HepG2 (cell line): ENCODE measurements at regions not wholly inside any gene's neighbourhood (a gene's known extent, or its start where the extent isn't known, plus 50 kb on each side); places are given as distances from the start of the nearest gene placed in this dataset.

Experiments
- ATAC-seq: fragments of 200-7000 bp; cut with Tn5 transposase; 3 replicates; pipeline ENCODE4 v1.9.1; 2020; ENCODE audit warnings: mild to moderate bottlenecking, moderate library complexity
- BruUV-seq: library from RNA; stranded (reverse); fragments of 400-500 nt; replicated peaks from 2 replicates; lab custom pipeline; 2021; lab: Mats Ljungman, UMichigan
- CTCF ChIA-PET: fragments of 300-600 bp; formaldehyde crosslinking; extraction: SDS; loops from one replicate; lab custom pipeline; 2021; ENCODE audit warnings: low total read pairs, inconsistent platforms, low intra/inter-chr PET ratio; lab: Yijun Ruan, JAX
- POLR2A ChIA-PET: fragments of 350-600 bp; sonication (Branson Sonifier 250); formaldehyde crosslinking; loops from one replicate; lab custom pipeline; 2020; ENCODE audit warnings: antibody characterized with exemption, inconsistent platforms; lab: Yijun Ruan, JAX
- DNase-seq: peaks from one replicate; pipeline ENCODE4 v3.0.0-alpha.2; 2015; ENCODE audit warnings: low spot score
- FAIRE-seq: peaks from 3 replicates; lab custom pipeline; 2011; peaks lifted over from hg19 to GRCh38; lab: Jason Lieb, UNC
- H2AFZ ChIP-seq: one replicate; pipeline ENCODE4 v1.6.1; 2011; ENCODE audit warnings: low read length, inconsistent platforms
- H3K27ac ChIP-seq: fragments of 300-600 bp; 3 replicates; pipeline ENCODE4 v1.8.0; 2011; ENCODE audit warnings: mixed run types, mild to moderate bottlenecking, mixed read lengths, low read length, inconsistent platforms; ENCODE audit not compliant: insufficient read depth; ENCODE audit errors: extremely low read length
- H3K27me3 ChIP-seq, 2 experiments: fragments of 200-600 bp in 1 of 2; 2 replicates in 1 of 2; 3 replicates in 1 of 2; pipeline versions ENCODE4 v1.6.0 to v1.8.0; 2011; ENCODE audit warnings: low read length in 2 of 2, mild to moderate bottlenecking in 2 of 2, moderate library complexity in 2 of 2, inconsistent platforms in 1 of 2; ENCODE audit not compliant: insufficient read depth in 2 of 2, control insufficient read depth in 1 of 2
- H3K36me3 ChIP-seq, 2 experiments: fragments of 200-600 bp in 1 of 2; replicated peaks in 1 of 2; 2 replicates in 1 of 2; 3 replicates in 1 of 2; pipeline versions ENCODE4 v1.5.1 to v1.8.0; 2011; ENCODE audit warnings: low read length in 2 of 2, inconsistent platforms in 1 of 2; ENCODE audit not compliant: insufficient read depth in 2 of 2, control insufficient read depth in 1 of 2
- H3K4me1 ChIP-seq: 2 replicates; pipeline ENCODE4 v1.5.1; 2012; ENCODE audit warnings: low read length, inconsistent platforms; ENCODE audit not compliant: insufficient read depth
- H3K4me2 ChIP-seq: 2 replicates; pipeline ENCODE4 v1.6.0; 2011; ENCODE audit warnings: low read depth, low read length, inconsistent platforms
- H3K4me3 ChIP-seq, 3 experiments: fragments of 200-600 bp in 1 of 3; sonication (generic), shearing (Covaris generic) in 1 of 3; replicated peaks in 1 of 3; 2 replicates each; pipeline ENCODE4 v1.5.1; 2011 to 2016; ENCODE audit warnings: low read length in 3 of 3, inconsistent platforms in 2 of 3, low read depth in 2 of 3, mild to moderate bottlenecking in 2 of 3, control low read depth in 1 of 3, mixed read lengths in 1 of 3; ENCODE audit not compliant: insufficient read depth in 1 of 3
- H3K79me2 ChIP-seq: one replicate; pipeline ENCODE4 v1.6.1; 2011; ENCODE audit warnings: low read length, inconsistent platforms; ENCODE audit not compliant: insufficient read depth
- H3K9ac ChIP-seq: 2 replicates; pipeline ENCODE4 v1.6.0; 2011; ENCODE audit warnings: mild to moderate bottlenecking, low read depth, low read length, inconsistent platforms; ENCODE audit not compliant: insufficient read depth
- H3K9me3 ChIP-seq: 2 replicates; pipeline ENCODE4 v1.5.1; 2012; ENCODE audit warnings: mild to moderate bottlenecking, low read length
- H4K20me1 ChIP-seq: 2 replicates; pipeline ENCODE4 v1.6.0; 2011; ENCODE audit warnings: inconsistent platforms, mild to moderate bottlenecking, low read length, moderate library complexity; ENCODE audit not compliant: insufficient read depth
- CTCF ChIP-seq: sonication (generic); formaldehyde crosslinking; IDR thresholded peaks from 2 replicates; pipeline ENCODE4 v1.5.0; 2020; ENCODE audit warnings: mild to moderate bottlenecking, missing genetic modification reagents, moderate library complexity
- DMAP1 ChIP-seq: IDR thresholded peaks from 2 replicates; pipeline ENCODE4 v1.6.1; 2016
- POLR2AphosphoS2 ChIP-seq: IDR thresholded peaks from 2 replicates; pipeline ENCODE4 v1.6.1; 2011; ENCODE audit warnings: low read depth, low read length, improper control_type of control experiment
- SMC3 ChIP-seq: IDR thresholded peaks from 2 replicates; pipeline ENCODE4 v1.6.1; 2011; ENCODE audit warnings: low read length, improper control_type of control experiment
- SNRNP70 ChIP-seq: fragments of 200-400 bp; formaldehyde crosslinking; IDR thresholded peaks from 2 replicates; pipeline ENCODE4 v1.6.1; 2017; ENCODE audit warnings: mild to moderate bottlenecking, low read depth, low read length, moderate library complexity
- TRIM24 ChIP-seq: sonication (generic); formaldehyde crosslinking; IDR thresholded peaks from 2 replicates; pipeline ENCODE4 v1.8.0; 2022; ENCODE audit warnings: mild to moderate bottlenecking, missing genetic modification reagents
- ZBTB7B ChIP-seq: sonication (generic); formaldehyde crosslinking; IDR thresholded peaks from 2 replicates; pipeline ENCODE4 v1.4.0; 2020; ENCODE audit warnings: missing genetic modification reagents
- ZNF138 ChIP-seq: sonication (generic); formaldehyde crosslinking; IDR thresholded peaks from 2 replicates; pipeline ENCODE4 v1.5.0; 2020; ENCODE audit warnings: mild to moderate bottlenecking, low read depth, missing genetic modification reagents
- ZNF296 ChIP-seq: sonication (generic); formaldehyde crosslinking; conservative IDR thresholded peaks from 2 replicates; pipeline ENCODE4 v1.5.0; 2020; ENCODE audit warnings: mild to moderate bottlenecking, missing genetic modification reagents
- ZNF710 ChIP-seq: sonication (generic); formaldehyde crosslinking; IDR thresholded peaks from 2 replicates; pipeline ENCODE4 v1.5.0; 2020; ENCODE audit warnings: mild to moderate bottlenecking, missing genetic modification reagents, borderline replicate concordance
- ZNF772 ChIP-seq: sonication (generic); formaldehyde crosslinking; IDR thresholded peaks from 2 replicates; pipeline ENCODE4 v1.5.0; 2020; ENCODE audit warnings: mild to moderate bottlenecking, missing genetic modification reagents
- WGBS: methylation state at CpG from one replicate; pipeline ENCODE4 v1.1.6; 2017; ENCODE audit warnings: low lambda C conversion rate; 5-methylcytosine and 5-hydroxymethylcytosine counted together
- in situ Hi-C: cut with HindIII; loops from 2 replicates; pipeline ENCODE4 v1.10.0; 2017; ENCODE audit warnings: low pct_unique_long_range_greater_than_20kb; ENCODE audit not compliant: extremely low pct_ligation_motif_present
- intact Hi-C: fragments of 100-400 bp; cut with micrococcal nuclease; formaldehyde crosslinking; loops from one replicate; pipeline ENCODE4 v1.10.0; 2022; ENCODE audit not compliant: unreplicated experiment

- Histone ChIP-seq H4K20me1 (no peaks in the 10 kb centered on the region), H3K4me1 (no peaks in the 10 kb centered on the region), H3K36me3 (no peaks in the 10 kb centered on the region), H3K9ac (no peak overlapping the region), H3K4me3 (no peak overlapping the region), H3K9me3 (no peaks in the 10 kb centered on the region), H2AFZ (no peak overlapping the region), H3K79me2 (no peaks in the 10 kb centered on the region), H3K27me3 (no peaks in the 10 kb centered on the region), H3K27ac (no peak overlapping the region), H3K4me2 (no peak overlapping the region)
- CTCF ChIA-PET = interaction anchor here (0.8 kb wide), 1 partner anchor 137 kb away, joined by 3 read pairs; no protein-coding TSS in a partner anchor
- FAIRE-seq (no peak), DNase-seq (peak; percentile 5), ATAC-seq (no peak)
- in situ Hi-C loops = loop anchor here (10.0 kb wide), 1 partner anchor 133 kb away; no protein-coding TSS in a partner anchor
- BruUV-seq = no TSS peak
- POLR2A ChIA-PET = no interaction called here
- intact Hi-C loops = loop anchor here (2.0 kb wide), 2 partner anchors 137 to 603 kb away; no protein-coding TSS in a partner anchor
- TF ChIP-seq ZNF710 (no peak), ZNF296 (CRISPR knock-in tag) (no peak), TRIM24 (CRISPR knock-in tag) (no peak), CTCF (peak; percentile 51), POLR2AphosphoS2 (no peak), SMC3 (peak; percentile 18; the same call in 1 of the 2 replicates), SNRNP70 (no peak), ZNF772 (CRISPR knock-in tag) (peak; percentile 72; the same call in 1 of the 2 replicates), ZBTB7B (no peak), ZNF138 (no peak), DMAP1 (no peak)
- WGBS = 6% methylated on average over 2 of the region's 2 CpGs
Observed at GRCh38 chr7:32347244-32347828, 142.8 kb downstream of the LSM5 start.
